ENCODE measurements at regions not wholly inside any gene's neighbourhood (a gene's known extent, or its start where the extent isn't known, plus 50 kb on each side); places are given as distances from the start of the nearest gene placed in this dataset.

DNA sequence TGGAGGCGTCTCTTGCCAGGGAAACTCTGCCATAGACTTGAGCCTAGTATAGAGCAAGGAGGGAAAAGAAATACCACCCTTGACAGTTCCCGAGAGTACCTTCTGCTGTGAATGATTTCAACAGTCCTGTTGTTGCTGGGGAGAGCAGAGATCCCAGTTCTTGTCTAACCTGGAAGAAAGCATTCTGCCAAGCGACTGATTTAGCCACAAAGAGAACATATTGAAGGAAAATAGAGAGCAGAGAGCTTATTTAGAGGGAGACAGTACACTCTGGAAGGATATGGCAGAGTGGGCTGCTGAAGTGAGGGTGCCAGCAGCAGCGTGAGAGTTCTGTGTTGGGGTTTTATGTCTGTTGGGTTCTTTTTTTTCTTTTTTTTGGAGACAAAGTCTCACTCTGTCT is 966.9 kb upstream of the TMEM132C start:
- DNase-seq (ENCODE audit: low spot score) = no peak

- no peak for DNase-seq (ENCODE audit: low spot score)
Measured at GRCh38 chr12:127300753-127301152, 966.2 kb upstream of the TMEM132C start.

- DNase-seq (ENCODE audit: low spot score) = no peak
Measured at GRCh38 chr12:127301876-127302275, 965.1 kb upstream of the TMEM132C start.

GRCh38 chr12:127304751-127305725 is 961.9 kb upstream of the TMEM132C start:
- DNase-seq (ENCODE audit: low spot score) = no peak

DNA sequence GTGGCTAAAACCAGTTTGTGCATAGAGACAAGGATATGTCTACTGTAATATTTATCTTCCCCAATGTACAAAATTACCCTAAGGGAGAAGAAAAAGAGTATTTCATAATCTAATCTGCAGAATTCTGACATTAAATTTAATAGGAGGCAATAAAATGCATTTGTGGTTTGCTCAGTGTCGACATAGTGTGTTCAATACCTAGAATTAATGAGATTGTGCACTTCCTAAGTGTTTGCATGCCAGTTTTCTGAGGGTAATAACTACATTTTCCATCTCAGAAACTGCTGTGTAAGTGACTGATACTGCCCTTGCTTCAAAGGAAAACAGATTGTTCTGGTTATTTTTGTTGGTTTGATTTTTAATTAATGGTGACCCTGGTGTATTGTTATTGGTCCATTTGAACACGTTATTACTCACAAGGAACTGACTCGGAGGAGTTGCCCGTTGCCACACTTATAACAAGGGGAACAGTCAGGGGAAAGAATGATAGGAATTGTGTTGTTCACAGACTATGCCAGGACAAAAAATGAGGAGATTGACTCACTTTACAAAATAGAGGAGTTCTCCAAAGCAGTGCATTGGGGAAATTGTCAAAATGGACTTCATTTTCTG is 960.3 kb upstream of the TMEM132C start:
- DNase-seq (ENCODE audit: low spot score) = no peak

GRCh38 chr12:127307528-127307927 is 959.4 kb upstream of the TMEM132C start:
- no peak for DNase-seq (ENCODE audit: low spot score)

DNA sequence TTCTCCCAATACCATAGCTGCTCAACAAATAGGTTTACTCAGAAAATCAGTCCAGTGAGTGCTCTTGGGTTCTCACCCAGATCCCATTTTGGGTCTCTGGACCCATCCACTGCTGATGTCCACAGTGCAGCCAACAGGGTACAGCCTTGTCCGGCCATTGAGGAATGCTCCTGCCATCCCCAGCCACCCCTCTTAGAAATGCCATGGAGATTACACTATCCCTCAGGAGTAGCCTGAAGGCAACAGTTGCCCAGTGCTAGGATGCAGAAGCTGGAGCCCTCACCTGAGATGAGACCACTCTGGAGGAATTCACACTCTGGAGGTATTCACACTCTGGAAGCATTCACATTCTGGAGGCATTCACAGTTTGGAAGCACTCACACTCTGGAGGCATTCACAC is 958.8 kb upstream of the TMEM132C start:
- no peak for DNase-seq (ENCODE audit: low spot score)

DNA sequence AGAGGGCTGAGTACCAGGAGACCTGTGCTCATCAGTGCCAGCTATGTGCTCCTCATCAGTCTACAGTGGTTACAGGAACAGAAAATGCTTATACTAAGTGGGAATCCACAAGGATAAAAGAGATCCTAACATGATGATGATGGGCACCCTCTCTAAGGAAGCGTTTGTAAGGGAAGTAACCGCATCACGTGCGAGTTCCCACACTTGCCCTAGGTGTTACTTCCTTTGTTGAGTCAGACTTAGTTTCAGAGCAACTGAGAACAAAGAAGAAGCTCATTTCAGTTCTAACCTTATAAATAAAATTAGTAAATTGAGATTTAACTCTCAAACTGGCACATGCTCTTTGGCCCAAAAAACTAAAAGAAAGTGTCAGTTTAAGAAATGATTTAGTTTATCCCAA is 956.4 kb upstream of the TMEM132C start:
- DNase-seq (ENCODE audit: low spot score) = no peak

DNA sequence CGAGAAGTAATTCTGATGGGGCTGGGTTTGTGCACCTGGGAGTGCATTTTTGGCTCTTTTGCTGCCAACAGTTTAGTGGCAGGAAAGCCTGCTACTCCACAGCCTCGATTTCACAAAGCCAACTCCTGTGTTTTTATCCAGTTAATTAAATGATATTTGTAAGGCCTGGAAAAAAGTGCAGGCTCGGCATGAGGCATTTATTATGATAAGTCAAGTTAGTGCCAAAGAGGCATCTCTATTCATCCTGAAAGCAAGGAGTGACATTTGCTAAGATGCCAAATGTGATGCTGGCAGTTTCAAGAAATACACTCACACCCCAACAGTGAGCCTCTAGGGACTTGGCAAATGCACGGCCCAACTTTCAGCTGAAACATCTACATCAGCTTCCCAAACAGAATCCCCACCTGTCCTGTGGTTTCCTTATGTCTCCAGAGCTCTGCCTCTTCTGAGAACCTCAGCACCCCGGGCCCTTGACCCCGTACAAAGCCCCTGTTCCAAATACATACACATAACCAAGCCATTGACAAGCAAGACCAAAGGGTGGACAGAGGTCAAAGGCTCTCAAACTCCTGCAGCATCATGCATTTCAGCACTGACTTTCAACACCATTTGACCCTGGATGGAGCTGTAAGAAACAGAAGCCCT is 955.1 kb upstream of the TMEM132C start:
- DNase-seq (ENCODE audit: low spot score) = no peak

DNA sequence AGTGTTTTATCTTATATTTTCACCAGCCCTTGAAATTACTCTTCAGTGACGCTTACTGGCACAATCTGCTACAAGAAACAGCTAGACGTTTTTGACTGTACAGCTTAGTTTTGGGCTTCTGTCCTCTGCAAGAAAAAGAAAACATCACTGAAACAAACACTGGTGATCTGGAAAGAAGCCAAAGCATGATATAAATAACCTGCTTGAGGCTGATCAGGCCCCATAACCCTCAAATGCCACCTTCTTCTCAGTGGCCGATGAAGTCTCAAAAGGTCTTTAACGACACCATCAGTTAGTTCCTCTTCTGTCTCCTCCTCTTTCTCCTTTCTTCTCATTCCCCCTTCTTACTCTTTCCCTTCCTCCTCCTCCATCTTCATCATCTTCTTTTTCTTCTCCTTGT is 942.3 kb upstream of the TMEM132C start:
- DNase-seq (ENCODE audit: low spot score) = no peak

DNA sequence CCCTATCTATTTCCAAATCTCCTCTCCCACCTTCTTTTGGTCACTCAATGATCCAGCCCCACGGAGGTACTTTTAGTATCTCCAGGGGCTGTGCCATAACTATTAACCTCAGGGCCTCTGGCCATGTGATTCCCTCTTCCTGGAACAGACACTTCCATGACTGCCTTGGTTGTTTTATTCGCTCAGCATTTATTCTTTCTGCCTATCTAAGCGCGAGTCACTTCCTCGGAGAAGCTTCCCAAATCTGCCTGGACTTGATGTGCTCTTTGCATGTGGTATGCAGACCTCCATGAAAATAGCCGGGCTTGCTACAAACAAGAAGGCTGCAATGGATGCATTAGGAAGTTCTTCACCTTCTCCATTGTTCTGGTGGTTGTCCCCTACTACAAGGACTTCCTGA is 939.0 kb upstream of the TMEM132C start:
- DNase-seq (ENCODE audit: low spot score) = no peak

DNA sequence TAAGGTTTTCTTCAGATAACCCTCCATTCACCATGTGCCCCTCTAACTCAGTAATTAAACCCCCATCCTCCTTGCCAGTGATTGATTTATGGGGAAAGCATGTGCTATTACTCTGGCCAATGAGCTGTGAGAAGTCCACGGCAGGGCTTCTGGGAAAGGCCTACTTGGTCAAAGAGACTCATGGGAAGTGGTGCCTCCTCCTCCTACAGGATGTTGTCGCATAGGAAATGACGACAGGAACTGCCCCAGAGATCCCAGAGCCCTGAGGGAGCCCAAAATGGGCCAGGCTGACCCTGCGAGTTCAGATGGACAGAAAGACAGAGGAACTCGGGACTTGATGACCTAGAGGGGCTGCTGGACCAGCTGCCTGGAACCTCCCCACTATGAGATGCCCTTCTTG is 938.1 kb upstream of the TMEM132C start:
- no peak for DNase-seq (ENCODE audit: low spot score)

GRCh38 chr12:127334365-127334764 is 932.6 kb upstream of the TMEM132C start:
- DNase-seq (ENCODE audit: low spot score) = no peak

DNA sequence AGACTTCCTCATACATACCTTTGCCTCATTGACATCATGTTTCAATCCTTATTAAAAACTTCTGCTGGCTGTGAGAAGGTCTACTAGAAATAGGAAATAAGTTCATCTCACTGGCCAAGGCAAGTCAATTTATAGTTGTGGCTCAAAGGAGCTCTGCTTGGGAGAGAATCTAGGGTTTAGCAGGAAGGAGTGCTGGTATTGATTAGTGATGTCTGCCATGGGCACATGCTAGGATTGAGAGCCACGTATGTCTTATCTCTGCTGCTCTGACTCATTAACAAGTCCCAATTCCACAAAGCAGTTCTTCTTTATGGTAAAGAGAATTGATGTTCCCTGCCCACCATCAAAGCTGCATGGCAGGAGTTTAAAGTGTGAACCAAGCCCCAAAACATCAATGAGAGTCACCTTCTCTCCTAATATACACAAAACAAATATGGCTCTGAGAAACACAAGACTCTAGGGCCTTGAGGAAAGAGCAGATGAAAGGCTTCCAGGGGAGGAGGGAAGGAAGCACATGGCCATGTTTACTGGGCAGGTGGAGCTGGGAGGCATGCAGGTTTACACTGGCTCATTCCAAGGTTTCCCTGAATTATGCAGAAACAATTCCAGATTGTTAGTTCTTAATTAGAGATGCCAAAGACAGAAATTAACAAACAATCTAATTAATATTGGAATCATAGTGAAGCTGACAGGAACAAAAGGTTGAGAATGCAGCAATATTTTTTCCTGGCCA is 931.9 kb upstream of the TMEM132C start:
- no peak for DNase-seq (ENCODE audit: low spot score)

- no peak for DNase-seq (ENCODE audit: low spot score)
Measured at GRCh38 chr12:127336416-127336815, 930.6 kb upstream of the TMEM132C start.

GRCh38 chr12:127339065-127339464 is 927.9 kb upstream of the TMEM132C start:
- DNase-seq (ENCODE audit: low spot score) = no peak

DNA sequence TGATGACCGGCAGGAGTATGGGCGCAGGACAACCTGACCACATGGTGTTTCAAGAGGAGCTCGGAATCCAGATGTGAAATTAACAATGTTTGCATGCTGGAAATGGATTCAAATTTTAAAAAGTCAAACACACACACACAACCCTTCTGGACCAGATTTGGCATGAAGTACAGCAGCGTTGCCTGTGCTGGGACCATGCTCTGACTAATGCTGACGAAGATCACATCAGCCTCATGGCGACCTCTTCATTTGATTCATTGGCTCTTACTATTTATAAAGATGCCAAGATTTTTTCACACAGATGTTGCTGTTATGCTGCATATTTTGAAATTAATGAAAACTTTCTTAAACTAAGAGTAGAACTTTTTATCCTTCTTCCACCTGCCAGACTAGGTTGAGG is 926.6 kb upstream of the TMEM132C start:
- no peak for DNase-seq (ENCODE audit: low spot score)

DNA sequence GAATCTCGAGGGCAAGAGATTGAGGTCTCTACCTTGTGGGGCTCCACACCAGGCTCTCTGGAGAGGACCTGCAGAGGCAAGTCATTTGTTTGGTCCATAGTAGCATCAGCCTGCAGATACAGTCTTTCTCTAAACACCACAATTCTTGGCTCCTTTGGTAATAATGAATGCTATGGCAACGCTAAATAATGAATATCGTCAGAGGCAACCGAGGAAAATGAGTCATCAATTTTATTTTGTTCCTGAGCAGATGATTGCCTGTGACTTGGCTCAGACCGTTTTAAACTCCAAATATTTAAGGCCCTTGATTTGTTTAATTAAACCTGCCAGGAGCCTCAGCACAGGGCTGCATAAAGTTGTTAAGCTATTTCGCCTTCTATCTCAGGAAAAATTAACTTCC is 924.1 kb upstream of the TMEM132C start:
- no peak for DNase-seq (ENCODE audit: low spot score)

GRCh38 chr12:127343940-127344339 is 923.0 kb upstream of the TMEM132C start:
- no peak for DNase-seq (ENCODE audit: low spot score)

DNA sequence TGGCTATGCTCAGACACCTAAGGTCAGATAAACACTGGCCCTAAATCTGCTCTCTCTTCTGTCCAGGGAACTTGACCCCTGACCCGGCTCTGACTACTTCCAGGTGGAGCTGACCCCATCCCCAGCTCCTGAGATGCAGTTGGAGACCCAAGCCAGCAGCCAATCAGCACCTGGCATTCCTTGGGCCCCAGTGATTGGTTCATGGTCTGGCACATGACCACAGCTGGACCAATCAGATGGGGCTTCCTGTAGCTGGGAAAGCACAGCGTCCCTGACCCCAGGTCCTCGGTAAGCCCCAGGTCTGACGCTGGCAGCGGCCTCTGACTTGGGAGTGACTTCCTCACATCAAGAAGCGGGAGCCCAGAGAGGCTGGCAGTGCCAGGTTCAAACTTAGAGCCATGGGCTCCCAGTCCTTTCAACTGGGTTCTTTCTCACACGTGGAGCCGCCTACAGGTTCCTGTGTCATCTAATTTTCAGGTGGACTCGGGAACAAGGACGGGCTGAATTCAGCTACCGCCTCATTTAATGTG is 915.4 kb upstream of the TMEM132C start:
- no peak for DNase-seq (ENCODE audit: low spot score)

DNA sequence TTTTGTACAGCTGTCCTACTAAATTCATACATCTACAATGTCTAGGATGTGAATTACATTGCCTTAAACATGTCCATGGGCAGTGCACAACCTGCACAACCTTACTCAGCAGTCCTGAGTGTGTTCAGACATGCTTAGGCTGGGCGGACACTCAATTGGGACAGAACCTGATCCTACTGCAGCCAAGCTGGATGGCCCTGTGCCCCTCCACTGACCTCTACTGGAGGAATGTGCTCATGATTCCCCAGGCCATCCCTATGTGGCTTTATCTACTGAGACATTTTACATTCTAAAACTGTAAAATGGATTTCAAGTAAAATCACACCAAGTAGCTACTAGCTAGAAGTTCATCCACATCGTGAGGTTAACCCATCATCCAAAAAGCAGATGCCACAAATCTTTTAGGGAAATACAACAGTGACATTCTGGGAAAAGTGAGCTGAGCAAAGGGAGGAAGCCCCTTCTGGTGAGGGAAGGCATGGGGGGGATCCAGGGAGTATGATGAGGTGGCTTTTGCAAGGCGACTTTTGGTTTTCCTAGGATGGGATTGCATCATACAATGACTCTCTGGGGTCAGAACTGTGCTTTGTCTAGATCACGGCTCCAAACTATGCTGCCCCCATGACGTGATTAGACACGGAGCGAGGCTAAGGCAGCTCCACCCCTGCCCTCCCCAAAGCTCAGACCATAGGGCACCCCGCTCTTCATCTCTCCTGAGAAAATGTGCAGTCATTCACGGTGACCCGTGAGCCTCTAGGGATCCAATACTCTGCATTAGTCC is 911.7 kb upstream of the TMEM132C start:
- no peak for DNase-seq (ENCODE audit: low spot score)

Measured in pons (tissue), 1 donor.